GM21529 (cell line): ENCODE measurements at regions not wholly inside any gene's neighbourhood (a gene's known extent, or its start where the extent isn't known, plus 50 kb on each side); places are given as distances from the start of the nearest gene placed in this dataset.
"Not testable (repeated sequence)": the region's sequence is repeated elsewhere in the genome, so short reads cannot be mapped to it uniquely, and the experiment has no call there.

Source experiments
- ATAC-seq: cut with Tn5 transposase; IDR thresholded peaks from one replicate; pipeline ENCODE4 v1.9.1; 2021; ENCODE audit not compliant: unreplicated experiment

DNA sequence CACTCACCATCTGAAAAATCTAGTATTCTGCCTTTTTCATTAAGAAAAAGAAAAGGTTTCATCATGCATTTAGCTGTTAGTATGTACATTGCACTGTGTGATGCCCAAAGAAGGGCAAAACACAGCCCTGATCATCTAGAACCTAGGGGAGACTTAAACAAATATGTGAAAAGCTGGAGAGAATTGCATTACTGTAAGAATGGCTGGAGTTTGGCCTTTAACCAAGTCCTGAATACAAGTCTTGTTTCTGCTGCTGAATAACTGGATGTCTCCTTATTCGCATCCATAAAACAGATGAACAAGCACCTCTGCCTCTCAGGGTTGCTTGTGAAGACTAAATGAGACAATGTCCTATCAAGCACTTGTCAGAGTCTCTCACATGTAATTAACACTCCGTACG is 233.4 kb upstream of the LRTM1 start:
- no peak for ATAC-seq

GRCh38 chr3:55160241-55160983 is 232.6 kb upstream of the LRTM1 start:
- peak; percentile 86 for ATAC-seq

- ATAC-seq = no peak
These were observed 231.9 kb upstream of the LRTM1 start for GRCh38 chr3:55159711-55160110.

- ATAC-seq = no peak
These were observed 231.2 kb upstream of the LRTM1 start for GRCh38 chr3:55159016-55159415.

DNA sequence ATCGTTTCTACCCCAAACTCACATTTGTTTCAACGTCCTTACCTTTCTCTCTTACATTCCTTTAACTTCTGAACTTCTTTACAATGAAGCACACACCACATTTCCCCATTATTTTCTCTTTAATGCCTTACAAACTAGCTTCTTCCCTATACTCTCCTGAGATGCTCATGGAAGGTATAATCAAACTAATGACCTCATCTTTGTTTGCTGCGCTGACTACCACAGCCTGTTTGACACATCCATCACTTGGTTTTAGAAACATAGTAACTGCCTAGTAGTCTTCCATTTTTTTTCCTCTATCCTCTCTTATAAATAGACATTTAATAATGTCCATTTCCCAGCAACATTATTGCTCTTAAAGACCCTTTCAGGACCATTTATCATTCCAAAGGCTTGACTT is 230.5 kb upstream of the LRTM1 start:
- ATAC-seq = no peak

GRCh38 chr3:55157731-55158130 is 229.9 kb upstream of the LRTM1 start:
- ATAC-seq = no peak

GRCh38 chr3:55156851-55157650 is 229.2 kb upstream of the LRTM1 start:
- no peak for ATAC-seq

DNA sequence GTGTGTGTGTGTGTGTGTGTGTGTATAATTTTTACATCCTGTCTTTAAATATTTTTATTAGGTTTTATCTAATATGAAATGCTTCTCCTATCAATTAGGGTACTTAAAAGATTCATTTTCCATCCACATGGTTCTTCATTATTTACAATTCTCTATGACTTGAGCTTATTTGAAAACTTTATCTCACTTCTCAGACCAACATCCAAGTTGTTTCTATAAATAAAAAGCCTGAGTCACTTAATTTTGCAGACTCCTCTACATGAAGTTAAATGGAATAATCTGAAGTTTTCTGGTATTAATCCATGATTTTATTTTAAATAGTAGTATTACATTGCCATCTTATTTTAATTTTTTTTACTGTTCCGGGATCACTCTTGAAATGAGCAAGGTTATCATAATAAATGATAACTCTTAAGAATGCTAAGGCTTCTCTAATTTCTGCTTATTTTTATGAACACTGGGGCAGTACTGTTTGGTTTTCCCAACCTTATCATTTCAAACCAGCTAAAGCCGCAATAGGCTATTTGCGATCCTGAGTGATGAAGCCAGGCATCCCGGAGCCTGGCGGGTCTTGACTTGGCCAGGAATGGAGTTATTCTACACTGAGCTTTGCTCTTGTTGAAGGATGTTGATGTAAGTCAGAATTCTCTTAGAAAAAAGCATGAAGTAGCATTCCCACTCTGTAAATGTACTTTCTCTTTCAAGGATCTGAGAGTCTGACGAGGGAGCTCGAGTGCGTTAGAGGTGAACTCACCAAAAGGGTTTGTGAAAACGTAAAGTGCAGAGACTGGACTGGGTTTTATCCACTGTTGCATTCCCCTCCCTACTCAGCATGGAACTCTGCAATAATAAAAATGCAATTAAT is 220.2 kb upstream of the LRTM1 start:
- no peak for ATAC-seq

GRCh38 chr3:55147406-55147805 is 219.5 kb upstream of the LRTM1 start:
- no peak for ATAC-seq

- ATAC-seq = no peak
These were observed 218.4 kb upstream of the LRTM1 start for GRCh38 chr3:55146216-55146615.

- no peak for ATAC-seq
These were observed 216.3 kb upstream of the LRTM1 start for GRCh38 chr3:55144015-55144673.

GRCh38 chr3:55143336-55143735 is 215.5 kb upstream of the LRTM1 start:
- no peak for ATAC-seq

DNA sequence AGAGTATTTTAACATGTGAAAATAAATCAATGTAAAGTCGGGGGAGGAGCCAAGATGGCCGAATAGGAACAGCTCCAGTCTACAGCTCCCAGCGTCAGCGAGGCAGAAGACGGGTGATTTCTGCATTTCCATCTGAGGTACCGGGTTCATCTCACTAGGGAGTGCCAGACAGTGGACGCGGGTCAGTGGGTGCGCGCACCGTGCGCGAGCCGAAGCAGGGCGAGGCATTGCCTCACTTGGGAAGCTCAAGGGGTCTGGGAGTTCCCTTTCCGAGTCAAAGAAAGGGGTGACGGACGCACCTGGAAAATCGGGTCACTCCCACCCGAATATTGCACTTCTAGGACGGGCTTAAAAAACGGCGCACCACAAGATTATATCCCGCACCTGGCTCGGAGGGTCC is 208.4 kb upstream of the LRTM1 start:
- not testable (repeated sequence) for ATAC-seq

DNA sequence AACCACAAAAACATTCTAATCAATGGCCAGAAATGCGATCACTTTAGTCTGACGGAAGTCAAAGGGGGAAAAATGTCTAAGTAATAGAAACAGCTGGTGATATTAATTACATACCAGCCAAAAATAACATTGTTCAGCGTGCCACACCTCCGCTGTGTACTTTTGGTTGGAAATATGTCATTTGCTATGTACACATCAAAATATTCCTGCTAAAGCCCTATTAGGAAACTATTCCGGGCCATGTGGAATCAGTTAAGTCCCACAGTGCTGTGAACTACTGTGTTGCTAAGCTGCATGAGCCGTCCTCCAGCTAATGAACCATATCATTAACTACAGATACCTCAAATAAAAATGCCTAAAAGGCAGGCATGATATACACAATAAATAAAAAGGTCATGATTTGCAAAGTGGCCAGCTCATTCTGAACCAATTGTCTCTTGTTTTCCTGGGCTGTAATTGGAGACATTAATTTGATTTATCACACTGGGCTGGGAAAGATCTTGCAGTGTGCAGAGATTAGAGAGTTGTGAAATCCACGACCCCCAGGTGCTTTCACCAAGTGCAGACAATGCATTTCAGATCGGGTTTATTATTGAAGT is 200.5 kb upstream of the LRTM1 start:
- no peak for ATAC-seq

- no peak for ATAC-seq
These were observed 199.7 kb upstream of the LRTM1 start for GRCh38 chr3:55127565-55127964.

DNA sequence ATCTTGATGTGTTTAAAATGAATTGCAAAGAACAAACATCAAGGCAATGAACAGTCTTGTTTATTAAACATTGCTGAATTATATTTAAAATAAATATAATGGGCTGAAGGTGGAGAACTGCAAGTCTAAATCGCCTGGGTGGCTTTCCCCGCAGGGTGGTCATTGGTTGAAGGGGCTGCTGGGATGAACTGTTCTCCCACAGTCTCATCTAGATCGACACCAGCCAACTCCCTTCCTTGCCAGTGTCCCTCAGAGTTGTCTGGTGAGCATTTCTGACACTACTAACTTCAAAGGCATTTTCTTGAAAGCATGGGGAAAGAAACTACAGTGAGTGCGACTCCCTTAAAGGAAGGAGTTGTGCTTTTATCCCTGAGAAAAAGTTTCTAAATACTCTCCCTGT is 196.5 kb upstream of the LRTM1 start:
- ATAC-seq = no peak
